ENCODE measurements at regions not wholly inside any gene's neighbourhood (a gene's known extent, or its start where the extent isn't known, plus 50 kb on each side); places are given as distances from the start of the nearest gene placed in this dataset.

DNA sequence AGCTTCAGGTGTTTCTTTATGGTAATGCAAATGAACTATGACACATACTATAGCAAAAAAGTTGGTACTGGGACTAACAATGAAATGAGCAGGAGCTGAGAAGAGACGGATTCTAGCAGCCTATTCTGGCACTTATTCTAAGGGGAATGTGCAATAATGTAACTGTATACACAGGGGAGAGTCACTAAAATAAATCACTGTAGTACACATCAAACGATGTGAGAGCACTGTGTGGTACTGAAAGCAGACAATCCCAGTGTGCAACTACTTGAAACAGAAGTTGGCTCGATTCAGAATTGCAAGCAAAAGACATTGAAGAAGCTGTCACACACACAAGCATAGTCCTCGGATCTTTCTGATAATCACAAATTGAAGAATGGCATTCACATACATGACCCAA is 1713.0 kb upstream of the CDH9 start:
- Mint-ChIP-seq H3K27me3 (no peaks in the 10 kb centered on the region), H3K36me3 (ENCODE audit: low read depth) (no peaks in the 10 kb centered on the region), H3K4me1 (no peaks in the 10 kb centered on the region), H3K4me3 (no peak overlapping the region), H3K27ac (no peak overlapping the region), H3K9me3 (ENCODE audit: low read depth) (peaks cover 15% of the 10 kb centered on the region)
- no peak for DNase-seq
- POLR2A ChIA-PET = no interaction called here
- intact Hi-C loops (cut with DNase I, micrococcal nuclease) = no loop called here
- CTCF ChIA-PET = no interaction called here
- no peak for ATAC-seq

DNA sequence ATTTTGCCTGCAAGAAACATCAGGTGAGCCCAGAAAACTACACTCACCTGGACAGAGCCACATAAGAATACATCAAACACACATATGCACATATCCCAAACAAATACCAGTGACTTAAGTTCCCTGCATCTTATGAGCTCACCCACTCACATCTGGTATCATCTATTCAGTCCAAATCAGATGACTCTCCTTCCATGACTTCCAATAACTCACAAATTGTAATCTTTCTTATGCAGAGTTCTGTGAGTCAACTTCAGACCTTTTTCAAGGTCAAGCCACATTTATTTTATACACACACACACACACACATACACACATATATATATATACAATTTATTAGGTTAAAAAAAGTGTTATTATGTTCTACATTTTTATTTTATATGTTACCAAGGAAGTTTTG is 1711.9 kb upstream of the CDH9 start:
- DNase-seq (no peak), ATAC-seq (no peak)
- POLR2A ChIA-PET = no interaction called here
- Mint-ChIP-seq H3K4me1 (no peaks in the 10 kb centered on the region), H3K27ac (no peak overlapping the region), H3K9me3 (ENCODE audit: low read depth) (peaks cover 13% of the 10 kb centered on the region), H3K27me3 (no peaks in the 10 kb centered on the region), H3K36me3 (ENCODE audit: low read depth) (no peaks in the 10 kb centered on the region), H3K4me3 (no peak overlapping the region)
- intact Hi-C loops (cut with DNase I, micrococcal nuclease) = no loop called here
- CTCF ChIA-PET = no interaction called here

GRCh38 chr5:28748446-28748845 is 1710.1 kb upstream of the CDH9 start:
- Mint-ChIP-seq H3K27me3 (no peaks in the 10 kb centered on the region), H3K36me3 (ENCODE audit: low read depth) (no peaks in the 10 kb centered on the region), H3K9me3 (ENCODE audit: low read depth) (peaks cover 11% of the 10 kb centered on the region), H3K4me3 (no peak overlapping the region), H3K27ac (no peak overlapping the region), H3K4me1 (no peaks in the 10 kb centered on the region)
- intact Hi-C loops (cut with DNase I, micrococcal nuclease) = no loop called here
- ChIA-PET POLR2A (no interaction called here), CTCF (no interaction called here)
- DNase-seq = no peak
- no peak for ATAC-seq

GRCh38 chr5:28743716-28744110 is 1705.3 kb upstream of the CDH9 start:
- DNase-seq (no peak), ATAC-seq (no peak)
- peaks cover 12% of the 10 kb centered on the region for H3K9me3 Mint-ChIP-seq (ENCODE audit: low read depth)
- ChIA-PET POLR2A (no interaction called here), CTCF (no interaction called here)
- no peaks in the 10 kb centered on the region for H3K27me3 Mint-ChIP-seq
- H3K4me1 Mint-ChIP-seq = no peaks in the 10 kb centered on the region
- no peaks in the 10 kb centered on the region for H3K36me3 Mint-ChIP-seq (ENCODE audit: low read depth)
- no peak overlapping the region for H3K4me3 Mint-ChIP-seq
- no peak overlapping the region for H3K27ac Mint-ChIP-seq
- intact Hi-C loops (cut with DNase I, micrococcal nuclease) = no loop called here

DNA sequence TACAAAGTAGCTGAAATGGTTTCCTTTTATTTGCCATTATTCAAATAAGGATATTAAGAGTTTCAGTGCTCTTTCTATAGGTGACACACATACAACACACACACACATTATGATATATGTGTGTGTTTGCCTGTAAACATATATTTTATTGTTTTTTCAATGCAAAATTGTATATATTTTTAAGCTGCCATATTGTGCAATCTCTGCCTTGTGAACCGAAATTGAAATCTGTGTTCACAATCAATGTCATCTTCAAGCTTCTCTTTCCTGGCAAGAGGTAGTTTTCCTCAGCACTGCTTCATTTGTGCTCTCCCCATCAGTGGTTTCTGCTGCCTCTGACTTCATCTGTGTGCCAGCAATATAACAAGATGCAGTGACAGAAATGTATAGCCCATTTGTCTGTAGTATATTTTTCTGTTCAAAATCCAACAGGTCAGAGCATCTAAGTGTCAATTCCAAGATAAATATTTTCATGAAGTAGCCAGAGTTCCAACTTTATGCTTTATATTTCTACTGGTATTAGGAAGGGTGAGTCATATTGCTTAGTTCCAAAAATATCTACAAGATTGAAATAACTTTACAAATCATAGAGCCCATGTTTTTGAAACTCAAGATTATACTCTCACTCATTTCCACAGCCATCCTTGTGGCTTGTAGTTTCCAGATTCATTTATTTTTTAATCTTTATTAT is 1704.8 kb upstream of the CDH9 start:
- no peak overlapping the region for H3K27ac Mint-ChIP-seq
- no peak overlapping the region for H3K4me3 Mint-ChIP-seq
- no peaks in the 10 kb centered on the region for H3K27me3 Mint-ChIP-seq
- intact Hi-C loops (cut with DNase I, micrococcal nuclease) = no loop called here
- no peaks in the 10 kb centered on the region for H3K4me1 Mint-ChIP-seq
- DNase-seq (no peak), ATAC-seq (no peak)
- H3K9me3 Mint-ChIP-seq (ENCODE audit: low read depth) = peaks cover 13% of the 10 kb centered on the region
- ChIA-PET POLR2A (no interaction called here), CTCF (interaction anchor here (1.3 kb wide), 1 partner anchor 9 kb away, joined by 4 read pairs; no protein-coding TSS in a partner anchor)
- H3K36me3 Mint-ChIP-seq (ENCODE audit: low read depth) = no peaks in the 10 kb centered on the region

GRCh38 chr5:28737682-28738081 is 1699.3 kb upstream of the CDH9 start:
- H3K27me3 Mint-ChIP-seq = no peaks in the 10 kb centered on the region
- H3K9me3 Mint-ChIP-seq (ENCODE audit: low read depth) = peaks cover 13% of the 10 kb centered on the region
- H3K4me3 Mint-ChIP-seq = no peak overlapping the region
- CTCF ChIA-PET = no interaction called here
- H3K36me3 Mint-ChIP-seq (ENCODE audit: low read depth) = no peaks in the 10 kb centered on the region
- no peaks in the 10 kb centered on the region for H3K4me1 Mint-ChIP-seq
- no peak overlapping the region for H3K27ac Mint-ChIP-seq
- ATAC-seq = no peak
- no peak for DNase-seq
- intact Hi-C loops (cut with DNase I, micrococcal nuclease) = no loop called here
- POLR2A ChIA-PET = no interaction called here

DNA sequence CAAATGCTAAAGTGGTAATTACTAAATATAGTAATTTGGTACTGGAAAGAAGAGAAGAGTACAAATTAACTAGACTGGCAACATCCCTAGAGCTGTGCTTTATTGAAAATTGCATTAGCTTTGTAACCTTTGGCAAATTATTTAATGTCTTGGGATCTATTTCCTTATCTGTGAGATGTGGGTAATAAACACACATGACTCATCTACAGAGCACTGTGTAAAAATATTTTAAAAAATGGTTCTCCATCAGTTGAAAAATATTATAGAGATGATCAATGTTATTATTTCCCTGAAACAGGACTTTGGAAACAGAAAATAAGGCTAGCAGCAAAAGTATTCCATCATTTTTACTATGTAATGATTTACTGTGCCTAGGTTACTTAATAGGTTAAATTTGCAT is 1698.8 kb upstream of the CDH9 start:
- Mint-ChIP-seq H3K4me3 (no peak overlapping the region), H3K9me3 (ENCODE audit: low read depth) (peaks cover 13% of the 10 kb centered on the region), H3K4me1 (no peaks in the 10 kb centered on the region), H3K27ac (no peak overlapping the region), H3K27me3 (no peaks in the 10 kb centered on the region), H3K36me3 (ENCODE audit: low read depth) (no peaks in the 10 kb centered on the region)
- no peak for ATAC-seq
- no peak for DNase-seq
- POLR2A ChIA-PET = no interaction called here
- intact Hi-C loops (cut with DNase I, micrococcal nuclease) = no loop called here
- CTCF ChIA-PET = no interaction called here

DNA sequence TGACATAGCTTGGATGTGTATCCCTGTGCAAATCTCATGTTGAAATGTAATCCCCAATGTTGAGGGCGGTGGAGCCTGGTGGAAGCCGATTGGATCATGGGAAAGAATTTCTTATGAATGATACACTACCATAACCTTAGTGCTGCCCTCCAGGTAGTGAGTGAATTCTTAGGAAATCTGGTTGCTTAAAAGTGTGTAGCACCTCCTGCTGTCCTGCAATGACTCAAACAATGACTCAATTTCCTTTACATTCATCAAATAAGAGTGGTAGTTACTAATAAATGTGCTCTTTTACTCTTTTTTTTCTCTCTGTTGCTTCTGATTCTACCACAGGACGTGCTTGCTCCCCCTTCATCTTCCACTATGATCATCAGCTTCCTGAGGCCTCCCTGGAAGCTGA is 1696.0 kb upstream of the CDH9 start:
- Mint-ChIP-seq H3K4me1 (no peaks in the 10 kb centered on the region), H3K27ac (no peak overlapping the region)
- CTCF ChIA-PET = interaction anchor here (1.1 kb wide), 1 partner anchor 8 kb away, joined by 4 read pairs; no protein-coding TSS in a partner anchor

GRCh38 chr5:28729067-28729466 is 1690.7 kb upstream of the CDH9 start:
- no peaks in the 10 kb centered on the region for H3K27me3 Mint-ChIP-seq
- intact Hi-C loops (cut with DNase I, micrococcal nuclease) = no loop called here
- ChIA-PET CTCF (no interaction called here), POLR2A (no interaction called here)
- H3K9me3 Mint-ChIP-seq (ENCODE audit: low read depth) = peaks cover 8% of the 10 kb centered on the region
- ATAC-seq (no peak), DNase-seq (no peak)
- H3K36me3 Mint-ChIP-seq (ENCODE audit: low read depth) = no peaks in the 10 kb centered on the region
- no peaks in the 10 kb centered on the region for H3K4me1 Mint-ChIP-seq
- H3K4me3 Mint-ChIP-seq = no peak overlapping the region
- no peak overlapping the region for H3K27ac Mint-ChIP-seq

More for the DNA sequence above, 1696.0 kb upstream of the CDH9 start:
- ATAC-seq = no peak
- intact Hi-C loops (cut with DNase I, micrococcal nuclease) = no loop called here
- Mint-ChIP-seq H3K36me3 (ENCODE audit: low read depth) (no peaks in the 10 kb centered on the region), H3K27me3 (no peaks in the 10 kb centered on the region), H3K4me3 (no peak overlapping the region), H3K9me3 (ENCODE audit: low read depth) (peaks cover 10% of the 10 kb centered on the region)
- no peak for DNase-seq
- POLR2A ChIA-PET = no interaction called here

GRCh38 chr5:28726815-28727214 is 1688.4 kb upstream of the CDH9 start:
- Mint-ChIP-seq H3K27ac (no peak overlapping the region), H3K9me3 (ENCODE audit: low read depth) (peaks cover 10% of the 10 kb centered on the region), H3K27me3 (no peaks in the 10 kb centered on the region), H3K36me3 (ENCODE audit: low read depth) (no peaks in the 10 kb centered on the region), H3K4me1 (no peaks in the 10 kb centered on the region), H3K4me3 (no peak overlapping the region)
- DNase-seq = no peak
- intact Hi-C loops (cut with DNase I, micrococcal nuclease) = no loop called here
- ChIA-PET POLR2A (no interaction called here), CTCF (no interaction called here)
- no peak for ATAC-seq

DNA sequence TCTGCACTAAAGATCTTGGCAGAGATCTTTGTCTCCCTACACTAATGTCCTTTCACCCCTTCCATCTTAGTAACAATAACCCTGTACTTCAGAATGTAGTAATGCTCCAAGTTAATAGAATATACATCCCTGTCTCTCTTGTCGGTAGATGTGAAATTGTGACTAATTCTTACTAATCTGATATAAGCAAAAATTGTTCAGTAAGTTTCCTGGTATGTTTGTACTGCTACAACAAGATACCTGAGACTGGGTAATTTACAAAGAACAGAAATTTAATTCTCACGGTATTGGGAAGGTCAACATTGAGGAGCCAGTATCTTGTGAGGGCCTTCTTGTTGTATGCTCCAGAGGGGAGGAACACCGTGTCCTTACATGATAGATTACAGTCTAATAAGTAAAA is 1686.6 kb upstream of the CDH9 start:
- ChIA-PET POLR2A (no interaction called here), CTCF (no interaction called here)
- DNase-seq (no peak), ATAC-seq (no peak)
- Mint-ChIP-seq H3K4me1 (no peaks in the 10 kb centered on the region), H3K27me3 (no peaks in the 10 kb centered on the region), H3K4me3 (no peak overlapping the region), H3K9me3 (ENCODE audit: low read depth) (peaks cover 10% of the 10 kb centered on the region), H3K36me3 (ENCODE audit: low read depth) (no peaks in the 10 kb centered on the region), H3K27ac (no peak overlapping the region)
- intact Hi-C loops (cut with DNase I, micrococcal nuclease) = no loop called here

GRCh38 chr5:28714907-28715698 is 1676.7 kb upstream of the CDH9 start:
- H3K36me3 Mint-ChIP-seq (ENCODE audit: low read depth) = no peaks in the 10 kb centered on the region
- no peak for ATAC-seq
- H3K4me3 Mint-ChIP-seq = no peak overlapping the region
- no peaks in the 10 kb centered on the region for H3K4me1 Mint-ChIP-seq
- DNase-seq = no peak
- CTCF ChIA-PET = no interaction called here
- peaks cover 6% of the 10 kb centered on the region for H3K9me3 Mint-ChIP-seq (ENCODE audit: low read depth)
- intact Hi-C loops (cut with DNase I, micrococcal nuclease) = no loop called here
- H3K27ac Mint-ChIP-seq = no peak overlapping the region
- H3K27me3 Mint-ChIP-seq = no peaks in the 10 kb centered on the region
- POLR2A ChIA-PET = no interaction called here

Measured in activated CD4-positive, alpha-beta T cell treated with anti-CD3 and anti-CD28 coated beads for 36 hours (primary cell).